ENCODE measurements at regions not wholly inside any gene's neighbourhood (a gene's known extent, or its start where the extent isn't known, plus 50 kb on each side); places are given as distances from the start of the nearest gene placed in this dataset.

- no peak overlapping the region for H3K4me3 ChIP-seq (ENCODE audit: low read length)
- DNase-seq (ENCODE audit: low read depth, low spot score): no peak
Observed at GRCh38 chr18:6600667-6601167, 128.8 kb upstream of the ARHGAP28 start.

GRCh38 chr18:6601241-6601640 lies 128.3 kb upstream of the ARHGAP28 start:
- no peak overlapping the region for H3K4me3 ChIP-seq (ENCODE audit: low read length)
- no peak for DNase-seq (ENCODE audit: low read depth, low spot score)

- no peak for DNase-seq (ENCODE audit: low read depth, low spot score)
- H3K4me3 ChIP-seq (ENCODE audit: low read length): no peak overlapping the region
Observed at GRCh38 chr18:6602365-6602764, 127.2 kb upstream of the ARHGAP28 start.

- DNase-seq (ENCODE audit: low read depth, low spot score): no peak
- H3K4me3 ChIP-seq (ENCODE audit: low read length): no peak overlapping the region
Observed at GRCh38 chr18:6604573-6604941, 125.0 kb upstream of the ARHGAP28 start.

- DNase-seq (ENCODE audit: low read depth, low spot score): no peak
- no peak overlapping the region for H3K4me3 ChIP-seq (ENCODE audit: low read length)
Observed at GRCh38 chr18:6605115-6605869, 124.2 kb upstream of the ARHGAP28 start.

- H3K4me3 ChIP-seq (ENCODE audit: low read length): no peak overlapping the region
- DNase-seq (ENCODE audit: low read depth, low spot score): no peak
Observed at GRCh38 chr18:6606411-6607085, 123.0 kb upstream of the ARHGAP28 start.

GRCh38 chr18:6607343-6607742 lies 122.2 kb upstream of the ARHGAP28 start:
- no peak overlapping the region for H3K4me3 ChIP-seq (ENCODE audit: low read length)

GRCh38 chr18:6609666-6610264 lies 119.8 kb upstream of the ARHGAP28 start:
- DNase-seq (ENCODE audit: low read depth, low spot score): no peak
- H3K4me3 ChIP-seq (ENCODE audit: low read length): no peak overlapping the region

More at GRCh38 chr18:6607343-6607742, 122.2 kb upstream of the ARHGAP28 start:
- DNase-seq (ENCODE audit: low read depth, low spot score): no peak

- no peak for DNase-seq (ENCODE audit: low read depth, low spot score)
- no peak overlapping the region for H3K4me3 ChIP-seq (ENCODE audit: low read length)
Observed at GRCh38 chr18:6610466-6610865, 119.0 kb upstream of the ARHGAP28 start.

- H3K4me3 ChIP-seq (ENCODE audit: low read length): no peak overlapping the region
- DNase-seq (ENCODE audit: low read depth, low spot score): no peak
Observed at GRCh38 chr18:6613581-6613980, 115.9 kb upstream of the ARHGAP28 start.

- H3K4me3 ChIP-seq (ENCODE audit: low read length): no peak overlapping the region
- no peak for DNase-seq (ENCODE audit: low read depth, low spot score)
Observed at GRCh38 chr18:6614952-6615351, 114.6 kb upstream of the ARHGAP28 start.

- no peak overlapping the region for H3K4me3 ChIP-seq (ENCODE audit: low read length)
- DNase-seq (ENCODE audit: low read depth, low spot score): no peak
Observed at GRCh38 chr18:6616981-6617380, 112.5 kb upstream of the ARHGAP28 start.

GRCh38 chr18:6621437-6621836 lies 108.1 kb upstream of the ARHGAP28 start:
- no peak for DNase-seq (ENCODE audit: low read depth, low spot score)
- H3K4me3 ChIP-seq (ENCODE audit: low read length): no peak overlapping the region

GRCh38 chr18:6623278-6623677 lies 106.2 kb upstream of the ARHGAP28 start:
- no peak overlapping the region for H3K4me3 ChIP-seq (ENCODE audit: low read length)
- DNase-seq (ENCODE audit: low read depth, low spot score): no peak

- no peak for DNase-seq (ENCODE audit: low read depth, low spot score)
- H3K4me3 ChIP-seq (ENCODE audit: low read length): no peak overlapping the region
Observed at GRCh38 chr18:6624271-6624660, 105.2 kb upstream of the ARHGAP28 start.

- H3K4me3 ChIP-seq (ENCODE audit: low read length): no peak overlapping the region
Observed at GRCh38 chr18:6624661-6625311, 104.7 kb upstream of the ARHGAP28 start.

GRCh38 chr18:6625481-6625880 lies 104.0 kb upstream of the ARHGAP28 start:
- DNase-seq (ENCODE audit: low read depth, low spot score): no peak
- H3K4me3 ChIP-seq (ENCODE audit: low read length): no peak overlapping the region

More at GRCh38 chr18:6624661-6625311, 104.7 kb upstream of the ARHGAP28 start:
- no peak for DNase-seq (ENCODE audit: low read depth, low spot score)

GRCh38 chr18:6626457-6626856 lies 103.1 kb upstream of the ARHGAP28 start:
- no peak for DNase-seq (ENCODE audit: low read depth, low spot score)
- no peak overlapping the region for H3K4me3 ChIP-seq (ENCODE audit: low read length)

GRCh38 chr18:6627645-6628044 lies 101.9 kb upstream of the ARHGAP28 start:
- DNase-seq (ENCODE audit: low read depth, low spot score): no peak
- no peak overlapping the region for H3K4me3 ChIP-seq (ENCODE audit: low read length)

GRCh38 chr18:6628187-6628586 lies 101.3 kb upstream of the ARHGAP28 start:
- H3K4me3 ChIP-seq (ENCODE audit: low read length): no peak overlapping the region
- no peak for DNase-seq (ENCODE audit: low read depth, low spot score)
